A549 (cell line): ENCODE measurements at regions not wholly inside any gene's neighbourhood (a gene's known extent, or its start where the extent isn't known, plus 50 kb on each side); places are given as distances from the start of the nearest gene placed in this dataset.

ENCODE experiments used
- CTCF ChIP-seq: fragments of >200 bp; sonication (Bioruptor Twin); formaldehyde crosslinking; IDR thresholded peaks from 3 replicates; pipeline ENCODE4 v1.5.1; 2016
- HOXA7 ChIP-seq: fragments of 250-450 bp; sonication (Bioruptor Pico); IDR thresholded peaks from 2 replicates; pipeline ENCODE4 v1.5.0; 2020; ENCODE audit warnings: mild to moderate bottlenecking, moderate library complexity
- MAX ChIP-seq: IDR thresholded peaks from 2 replicates; pipeline ENCODE4 v1.6.1; 2012
- POLR2A ChIP-seq: IDR thresholded peaks from 2 replicates; pipeline ENCODE4 v1.6.1; 2012; ENCODE audit warnings: mild to moderate bottlenecking, low read length
- RFX5 ChIP-seq: fragments of 450-650 bp; IDR thresholded peaks from 2 replicates; pipeline ENCODE4 v1.7.1; 2014; ENCODE audit warnings: antibody characterized with exemption, mild to moderate bottlenecking, moderate library complexity

- TF ChIP-seq CTCF (no peak), MAX (no peak), HOXA7 (CRISPR knock-in tag) (no peak), POLR2A (no peak), RFX5 (no peak)
Observed at GRCh38 chr6:145209272-145209671, 526.0 kb downstream of the EPM2A start.
